ENCODE measurements at regions not wholly inside any gene's neighbourhood (a gene's known extent, or its start where the extent isn't known, plus 50 kb on each side); places are given as distances from the start of the nearest gene placed in this dataset.

GRCh38 chr2:41061356-41061755 is 609.5 kb upstream of the SLC8A1 start:
- Histone ChIP-seq H3K27me3 (ENCODE audit: control insufficient read depth in 2 of 2, insufficient read depth in 2 of 2, low read length in 2 of 2) (no peaks in the 10 kb centered on the region), H3K27ac (ENCODE audit: low read depth in 1 of 2, low read length in 2 of 2) (no peak overlapping the region), H3K36me3 (replicated peaks in 1 of 2; ENCODE audit: control insufficient read depth in 1 of 2, insufficient read depth in 2 of 2, low read length in 2 of 2) (no peaks in the 10 kb centered on the region), H3K79me2 (ENCODE audit: insufficient read depth, low read length) (no peaks in the 10 kb centered on the region), H3K4me1 (ENCODE audit: control insufficient read depth in 1 of 2, insufficient read depth in 2 of 2, low read length in 2 of 2) (no peaks in the 10 kb centered on the region), H3K9me3 (replicated peaks in 1 of 2; ENCODE audit: control insufficient read depth in 1 of 2, insufficient read depth in 1 of 2, low read length in 2 of 2) (no peaks in the 10 kb centered on the region), H3K4me3 (replicated peaks in 1 of 3; ENCODE audit: low read depth in 2 of 3, low read length in 3 of 3) (no peak overlapping the region), H3K9ac (ENCODE audit: insufficient read depth, low read length, poor library complexity, severe bottlenecking) (no peak overlapping the region), H4K20me1 (ENCODE audit: insufficient read depth, low read length) (no peaks in the 10 kb centered on the region), H2AFZ (ENCODE audit: insufficient read depth, low read depth, low read length, poor library complexity, severe bottlenecking) (no peak overlapping the region), H3K4me2 (replicated peaks; ENCODE audit: extremely low read depth, low read length, poor library complexity, severe bottlenecking) (no peak overlapping the region)
- no peak overlapping the region for H3K27ac Mint-ChIP-seq
- no peaks in the 10 kb centered on the region for H3K4me1 Mint-ChIP-seq
- H3K4me3 Mint-ChIP-seq, result no peak overlapping the region
- intact Hi-C loops (cut with micrococcal nuclease), result no loop called here
- H3K9me3 Mint-ChIP-seq, result peaks cover 0 to 6% (median 3%) of the 10 kb centered on the region in 7 donors
- H3K36me3 Mint-ChIP-seq, result no peaks in the 10 kb centered on the region
- H3K27me3 Mint-ChIP-seq (ENCODE audit: low read depth in 3 of 3), result no peaks in the 10 kb centered on the region
- no peak for TF ChIP-seq CTCF (IDR thresholded peaks at IDR 0.05)
- no peak for DNase-seq

GRCh38 chr2:41062336-41062735 is 610.4 kb upstream of the SLC8A1 start:
- Mint-ChIP-seq H3K4me3 (no peak overlapping the region), H3K36me3 (no peaks in the 10 kb centered on the region), H3K27me3 (ENCODE audit: low read depth in 3 of 3) (no peaks in the 10 kb centered on the region), H3K4me1 (no peaks in the 10 kb centered on the region), H3K27ac (no peak overlapping the region), H3K9me3 (peaks cover 0 to 3% (median 1%) of the 10 kb centered on the region in 7 donors)
- no peak overlapping the region for H2AFZ ChIP-seq (ENCODE audit: insufficient read depth, low read depth, low read length, poor library complexity, severe bottlenecking)
- WGBS (ENCODE audit: insufficient coverage), result no CpG with 5 or more reads among the region's 1 CpG
- H3K4me1 ChIP-seq (ENCODE audit: control insufficient read depth in 1 of 2, insufficient read depth in 2 of 2, low read length in 2 of 2), result no peaks in the 10 kb centered on the region
- no peak for TF ChIP-seq CTCF (IDR thresholded peaks at IDR 0.05)
- H3K79me2 ChIP-seq (ENCODE audit: insufficient read depth, low read length), result no peaks in the 10 kb centered on the region
- no peak overlapping the region for H3K27ac ChIP-seq (ENCODE audit: low read depth in 1 of 2, low read length in 2 of 2)
- H3K4me3 ChIP-seq (replicated peaks in 1 of 3; ENCODE audit: low read depth in 2 of 3, low read length in 3 of 3), result no peak overlapping the region
- no peaks in the 10 kb centered on the region for H4K20me1 ChIP-seq (ENCODE audit: insufficient read depth, low read length)
- H3K27me3 ChIP-seq (ENCODE audit: control insufficient read depth in 2 of 2, insufficient read depth in 2 of 2, low read length in 2 of 2), result no peaks in the 10 kb centered on the region
- DNase-seq, result no peak
- no peaks in the 10 kb centered on the region for H3K36me3 ChIP-seq (replicated peaks in 1 of 2; ENCODE audit: control insufficient read depth in 1 of 2, insufficient read depth in 2 of 2, low read length in 2 of 2)
- intact Hi-C loops (cut with micrococcal nuclease), result no loop called here
- no peak overlapping the region for H3K9ac ChIP-seq (ENCODE audit: insufficient read depth, low read length, poor library complexity, severe bottlenecking)
- H3K4me2 ChIP-seq (replicated peaks; ENCODE audit: extremely low read depth, low read length, poor library complexity, severe bottlenecking), result no peak overlapping the region
- no peaks in the 10 kb centered on the region for H3K9me3 ChIP-seq (replicated peaks in 1 of 2; ENCODE audit: control insufficient read depth in 1 of 2, insufficient read depth in 1 of 2, low read length in 2 of 2)
